ENCODE measurements at regions not wholly inside any gene's neighbourhood (a gene's known extent, or its start where the extent isn't known, plus 50 kb on each side); places are given as distances from the start of the nearest gene placed in this dataset.

DNA sequence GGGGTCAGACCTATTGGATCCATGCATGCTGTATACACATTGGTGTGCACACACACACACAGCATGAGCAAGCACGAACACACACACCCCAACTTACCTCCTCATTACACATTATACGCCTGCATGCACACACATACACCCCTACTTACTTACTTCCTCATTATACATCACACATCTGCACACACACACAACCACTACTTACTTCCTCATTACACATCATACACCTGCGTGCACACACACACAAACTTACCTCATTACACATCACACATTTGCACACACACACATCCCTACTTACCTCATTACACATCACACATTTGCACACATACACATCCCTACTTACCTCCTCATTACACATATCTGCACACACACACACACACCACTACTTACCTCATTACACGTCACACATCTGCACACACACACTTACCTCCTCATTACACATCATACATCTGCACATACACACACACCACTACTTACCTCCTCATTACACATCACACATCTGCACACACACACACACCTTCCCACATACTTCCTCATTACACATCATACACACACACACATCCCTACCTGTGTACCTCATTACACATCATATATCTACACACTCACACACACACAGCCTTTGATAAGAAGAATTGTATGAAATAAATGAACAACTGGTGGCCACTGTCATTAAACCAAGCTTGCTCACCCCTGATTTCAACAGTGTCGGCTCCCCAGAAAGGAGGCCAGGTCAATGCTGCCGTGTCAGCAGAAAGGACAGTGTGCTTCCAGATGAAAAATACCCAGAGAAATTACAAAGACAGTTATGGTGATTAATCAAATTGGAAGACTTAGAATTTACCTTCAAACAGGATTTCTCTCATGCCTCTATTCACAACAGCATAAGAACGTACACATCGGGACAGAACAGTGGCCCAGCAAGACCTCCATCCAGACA, 117.8 kb downstream of the SETD4 start:
- in situ Hi-C loops (cut with HindIII; ENCODE audit: low pct_unique_long_range_greater_than_20kb, low sequenced_read_pairs): no loop called here
- DNase-seq (ENCODE audit: low read depth, low spot score): no peak

DNA sequence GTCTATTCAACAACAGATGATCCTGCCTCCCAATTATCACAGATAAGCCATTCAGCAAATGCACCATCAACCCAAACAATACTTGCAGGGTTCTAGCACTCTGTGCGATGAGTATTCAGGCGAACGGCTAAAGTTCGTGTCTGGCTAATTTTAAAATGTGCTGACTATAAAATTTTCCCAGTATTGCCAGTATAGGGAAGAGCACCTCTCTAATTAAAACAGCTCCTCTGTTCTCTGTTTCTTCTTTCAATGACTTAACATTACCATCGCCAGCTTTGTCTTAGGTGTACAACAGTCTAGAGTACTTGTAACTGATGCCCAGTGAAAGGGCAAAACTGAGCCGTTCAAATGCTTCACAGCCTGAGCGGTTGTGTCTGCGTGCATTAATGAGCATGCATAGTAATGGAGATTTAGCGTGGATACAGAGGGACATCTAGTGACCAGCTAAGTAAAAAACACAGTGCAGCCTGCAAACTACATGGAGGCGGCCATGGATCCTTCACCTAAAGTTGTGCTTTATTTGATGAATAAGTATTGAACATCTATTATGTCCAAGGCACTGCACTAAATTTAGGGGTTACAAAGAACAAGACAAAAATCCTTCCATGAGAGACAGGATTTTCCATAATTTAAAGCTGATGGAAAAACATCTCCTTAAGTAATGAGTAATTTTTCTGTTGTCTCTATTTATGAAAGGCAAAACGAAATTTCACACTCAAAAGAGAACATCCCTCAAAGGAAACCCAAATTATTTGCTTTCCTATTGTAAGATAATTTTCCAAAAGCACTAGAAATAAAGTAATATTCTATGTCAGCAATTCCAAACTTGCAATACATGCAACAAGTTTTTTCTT, 120.0 kb downstream of the SETD4 start:
- in situ Hi-C loops (cut with HindIII; ENCODE audit: low pct_unique_long_range_greater_than_20kb, low sequenced_read_pairs): no loop called here
- peak; percentile 88 for DNase-seq (ENCODE audit: low read depth, low spot score)

DNA sequence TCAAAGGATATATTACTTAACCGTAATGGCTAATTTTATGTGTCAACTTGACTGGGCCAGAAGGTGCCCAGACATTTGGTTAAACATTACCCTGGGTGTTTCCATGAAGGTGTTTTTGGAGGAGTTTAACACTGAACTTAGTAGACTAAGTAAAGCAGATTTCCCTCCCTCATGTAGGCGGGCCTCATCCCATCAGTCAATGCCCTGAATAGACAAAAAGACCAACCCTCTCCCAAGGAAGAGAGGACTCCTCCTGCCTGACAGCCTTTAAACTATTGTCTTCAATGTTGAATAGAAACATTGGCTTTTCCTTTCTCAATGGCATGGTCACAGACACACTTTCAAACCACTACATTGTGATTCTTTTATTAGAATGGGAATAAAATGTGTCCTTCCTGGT, 121.9 kb downstream of the SETD4 start:
- in situ Hi-C loops (cut with HindIII; ENCODE audit: low pct_unique_long_range_greater_than_20kb, low sequenced_read_pairs): no loop called here
- DNase-seq (ENCODE audit: low read depth, low spot score): no peak

DNA sequence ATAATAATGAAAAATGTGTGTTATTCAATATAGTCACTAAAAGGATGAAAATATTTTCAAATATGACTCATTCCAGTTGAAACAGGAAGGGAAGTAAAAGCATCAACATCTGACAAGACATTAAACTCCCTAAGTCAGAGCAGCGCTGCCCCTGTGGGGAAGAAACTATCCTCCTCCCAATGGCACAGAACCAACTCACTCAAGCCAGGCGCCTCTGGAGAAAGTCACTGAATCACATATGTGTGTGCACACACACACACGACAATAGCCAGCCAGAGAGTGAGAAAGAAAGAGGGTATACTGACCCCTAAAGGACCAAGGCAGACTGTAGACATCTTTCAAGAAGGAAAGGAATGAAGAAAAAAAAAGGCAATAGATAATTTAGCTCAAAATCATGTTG, 126.9 kb downstream of the SETD4 start:
- in situ Hi-C loops (cut with HindIII; ENCODE audit: low pct_unique_long_range_greater_than_20kb, low sequenced_read_pairs): no loop called here
- DNase-seq (ENCODE audit: low read depth, low spot score): peak; percentile 80

DNA sequence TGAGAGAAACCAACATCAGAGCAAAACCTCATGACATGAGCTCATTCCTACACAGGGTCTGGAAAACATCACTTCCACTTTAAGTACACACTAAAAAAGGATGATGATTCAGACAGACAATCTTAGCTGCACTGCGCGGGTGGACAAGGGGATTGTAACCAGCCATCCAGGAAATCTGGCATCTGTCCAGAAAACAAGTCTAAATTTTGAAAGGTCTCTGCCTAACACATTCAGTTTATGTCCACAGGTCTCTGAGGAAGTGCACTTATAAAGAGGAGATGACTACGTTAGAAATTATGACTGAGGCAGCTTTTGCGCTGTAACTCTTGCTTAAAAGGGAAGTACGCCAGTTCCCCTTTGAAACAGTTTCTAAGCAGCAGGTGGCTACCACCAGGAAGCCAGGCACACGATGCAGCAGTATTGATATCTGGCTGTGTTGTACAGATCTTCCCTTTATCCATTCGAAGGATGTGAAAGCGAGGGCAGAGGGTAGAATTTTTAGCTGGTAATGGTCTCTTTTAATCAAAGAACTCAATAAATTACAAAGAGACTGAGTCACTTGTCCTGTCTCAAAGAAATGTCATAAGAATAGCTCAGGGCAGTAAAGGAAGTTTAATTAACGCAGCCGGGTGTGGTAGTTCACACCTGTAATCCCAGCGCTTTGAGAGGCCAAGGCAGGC, 128.0 kb downstream of the SETD4 start:
- DNase-seq (ENCODE audit: low read depth, low spot score): peak; percentile 35
- in situ Hi-C loops (cut with HindIII; ENCODE audit: low pct_unique_long_range_greater_than_20kb, low sequenced_read_pairs): no loop called here

- in situ Hi-C loops (cut with HindIII; ENCODE audit: low pct_unique_long_range_greater_than_20kb, low sequenced_read_pairs): no loop called here
- no peak for DNase-seq (ENCODE audit: low read depth, low spot score)
Measured at GRCh38 chr21:35929901-35930300, 130.4 kb downstream of the SETD4 start.

DNA sequence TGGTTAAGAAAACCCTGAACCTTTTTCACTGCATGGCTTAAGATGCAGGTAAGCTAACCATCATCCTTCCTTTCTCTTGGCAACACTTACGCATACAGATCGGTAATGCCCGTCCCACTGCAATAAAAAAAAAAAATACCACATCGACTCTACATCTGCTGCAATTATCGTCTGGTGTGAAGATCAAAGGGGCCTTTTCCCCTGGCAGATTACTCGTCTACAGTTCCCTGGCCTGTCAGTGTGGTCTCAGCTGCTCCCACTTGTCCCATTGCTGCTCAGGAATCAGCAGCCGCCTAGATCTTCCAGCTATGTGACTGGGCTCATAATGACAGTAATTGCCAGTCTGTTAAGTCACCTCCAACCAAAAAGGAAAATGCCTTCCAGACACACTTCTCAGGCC, 133.1 kb downstream of the SETD4 start:
- DNase-seq (ENCODE audit: low read depth, low spot score): no peak
- in situ Hi-C loops (cut with HindIII; ENCODE audit: low pct_unique_long_range_greater_than_20kb, low sequenced_read_pairs): no loop called here

GRCh38 chr21:35926003-35926740, 134.2 kb downstream of the SETD4 start:
- in situ Hi-C loops (cut with HindIII; ENCODE audit: low pct_unique_long_range_greater_than_20kb, low sequenced_read_pairs): no loop called here
- peak; percentile 37 for DNase-seq (ENCODE audit: low read depth, low spot score)

- in situ Hi-C loops (cut with HindIII; ENCODE audit: low pct_unique_long_range_greater_than_20kb, low sequenced_read_pairs): no loop called here
- peak; percentile 81 for DNase-seq (ENCODE audit: low read depth, low spot score)
Measured at GRCh38 chr21:35925497-35925896, 134.8 kb downstream of the SETD4 start.

DNA sequence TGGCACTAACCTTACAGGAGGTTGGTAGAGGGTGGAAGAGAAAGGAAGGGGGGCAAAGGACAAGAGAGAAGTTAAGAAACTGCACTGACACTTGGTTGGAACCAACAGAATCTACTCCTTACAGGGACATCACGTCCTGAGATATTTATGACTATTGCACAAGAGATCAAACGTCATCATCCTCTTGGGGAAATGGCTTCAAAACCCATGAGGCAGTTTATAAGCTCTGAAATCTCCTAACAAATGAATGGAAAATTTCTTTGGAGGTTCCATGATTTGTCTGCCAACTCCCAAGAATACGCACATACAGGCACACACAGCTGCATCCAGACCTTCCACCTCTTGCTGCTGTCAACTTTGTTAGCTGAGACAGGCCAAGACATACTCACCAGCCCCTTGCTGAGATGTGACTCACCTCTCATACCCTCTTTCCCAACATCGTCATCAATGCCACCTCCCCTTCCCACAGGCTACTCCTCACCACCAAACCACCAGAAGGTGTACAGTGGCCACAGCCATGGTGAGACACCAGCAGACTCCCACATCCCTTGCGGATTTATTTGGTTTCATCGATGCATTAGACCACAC, 135.5 kb downstream of the SETD4 start:
- in situ Hi-C loops (cut with HindIII; ENCODE audit: low pct_unique_long_range_greater_than_20kb, low sequenced_read_pairs): no loop called here
- peak; percentile 89 for DNase-seq (ENCODE audit: low read depth, low spot score)

DNA sequence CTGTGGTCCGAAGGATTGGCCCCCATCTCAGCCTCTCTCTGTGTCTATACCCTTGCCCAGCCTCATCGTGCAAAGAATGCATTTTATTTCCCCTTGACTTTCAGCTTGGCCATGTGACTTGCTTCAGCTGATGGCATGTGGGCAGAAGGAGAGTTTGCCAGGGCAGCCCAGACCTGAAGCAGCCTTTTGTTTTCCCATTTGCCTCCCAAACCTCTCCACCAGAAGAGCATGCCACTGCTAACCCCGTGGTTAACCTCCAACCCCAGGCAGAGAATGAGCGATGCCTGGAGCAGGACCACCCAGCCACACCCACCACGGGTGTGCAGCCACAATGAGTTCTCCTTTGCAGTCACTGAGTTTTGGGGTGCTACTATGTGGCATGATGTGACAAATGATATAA, 136.4 kb downstream of the SETD4 start:
- in situ Hi-C loops (cut with HindIII; ENCODE audit: low pct_unique_long_range_greater_than_20kb, low sequenced_read_pairs): no loop called here
- peak; percentile 97 for DNase-seq (ENCODE audit: low read depth, low spot score)

GRCh38 chr21:35922618-35923017, 137.7 kb downstream of the SETD4 start:
- DNase-seq (ENCODE audit: low read depth, low spot score): peak; percentile 94
- in situ Hi-C loops (cut with HindIII; ENCODE audit: low pct_unique_long_range_greater_than_20kb, low sequenced_read_pairs): no loop called here

GRCh38 chr21:35921471-35921870, 138.9 kb downstream of the SETD4 start:
- DNase-seq (ENCODE audit: low read depth, low spot score): peak; percentile 4
- in situ Hi-C loops (cut with HindIII; ENCODE audit: low pct_unique_long_range_greater_than_20kb, low sequenced_read_pairs): no loop called here

GRCh38 chr21:35920436-35920835, 139.9 kb downstream of the SETD4 start:
- in situ Hi-C loops (cut with HindIII; ENCODE audit: low pct_unique_long_range_greater_than_20kb, low sequenced_read_pairs): no loop called here
- no peak for DNase-seq (ENCODE audit: low read depth, low spot score)

GRCh38 chr21:35915030-35915429, 145.3 kb downstream of the SETD4 start:
- in situ Hi-C loops (cut with HindIII; ENCODE audit: low pct_unique_long_range_greater_than_20kb, low sequenced_read_pairs): no loop called here
- no peak for DNase-seq (ENCODE audit: low read depth, low spot score)

DNA sequence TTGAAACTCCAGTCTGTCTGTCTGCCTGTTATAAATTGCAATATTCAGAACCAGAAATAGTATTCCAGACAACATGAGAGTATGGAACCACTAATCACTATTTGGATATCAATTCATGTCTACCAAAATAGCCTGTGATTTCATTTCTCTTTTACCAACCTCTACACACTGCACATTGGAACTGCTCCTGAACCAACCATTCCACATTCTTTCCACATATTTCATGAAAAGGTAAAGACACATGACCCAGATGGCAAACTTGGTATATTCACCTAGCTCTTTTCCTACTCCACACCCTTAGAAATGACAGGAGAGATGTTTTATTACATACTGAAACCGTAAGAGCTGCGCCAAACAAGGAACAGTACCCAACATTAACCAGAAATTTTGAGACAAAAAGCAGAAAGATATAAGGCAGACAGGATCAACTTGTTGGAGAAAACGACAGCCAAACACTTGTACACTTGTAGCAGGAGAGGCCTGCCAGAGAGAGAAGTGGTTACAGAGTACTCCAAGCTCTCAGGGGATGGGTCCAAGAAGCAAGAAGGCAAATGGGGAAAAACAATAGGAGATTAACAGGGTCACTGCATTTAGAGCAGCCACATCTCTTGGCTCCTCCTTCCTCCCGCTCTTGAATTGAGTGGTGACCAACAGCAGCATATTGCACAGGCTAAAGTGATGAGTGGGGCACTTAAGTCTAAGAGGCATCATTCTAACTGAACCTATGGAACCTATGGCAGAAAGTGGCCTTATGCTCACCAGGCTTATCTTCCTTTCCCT, 148.7 kb downstream of the SETD4 start:
- in situ Hi-C loops (cut with HindIII; ENCODE audit: low pct_unique_long_range_greater_than_20kb, low sequenced_read_pairs): no loop called here

More for the DNA sequence above, 148.7 kb downstream of the SETD4 start:
- no peak for DNase-seq (ENCODE audit: low read depth, low spot score)
